ENCODE measurements at regions not wholly inside any gene's neighbourhood (a gene's known extent, or its start where the extent isn't known, plus 50 kb on each side); places are given as distances from the start of the nearest gene placed in this dataset.

DNA sequence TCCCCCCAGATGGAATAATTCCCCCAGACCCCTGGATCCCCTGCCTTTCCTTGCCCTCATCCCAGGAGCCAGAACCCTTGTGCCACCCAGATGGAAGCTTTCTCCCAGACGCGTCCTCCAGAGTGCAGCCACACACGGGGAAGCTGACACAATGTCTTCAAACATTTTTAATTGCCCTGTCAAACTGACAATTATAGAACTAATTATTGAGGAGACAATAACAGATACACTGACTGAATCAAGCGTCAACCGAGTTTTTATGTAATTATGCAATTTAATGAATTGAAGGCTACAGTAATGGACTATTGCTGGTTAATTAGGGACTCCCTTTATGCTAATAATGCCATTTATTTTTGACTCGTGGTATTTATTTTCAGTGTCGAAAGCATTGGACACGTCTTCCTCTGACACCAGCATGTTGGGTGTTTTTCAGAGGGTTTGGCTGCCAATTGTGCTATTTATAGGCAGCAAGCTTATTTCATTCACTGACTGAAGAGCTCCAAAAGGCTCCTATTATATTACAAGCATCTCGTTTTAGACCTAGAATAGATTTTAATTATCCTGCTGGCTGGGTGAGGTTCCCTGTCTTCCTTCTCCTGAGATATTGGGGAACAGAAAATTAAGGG is 298.2 kb upstream of the C16orf82 start:
- peaks cover 4% of the 10 kb centered on the region for H3K27me3 ChIP-seq
- DNase-seq (ENCODE audit: low read depth in 1 of 2, low spot score in 1 of 2) = no peak
- H3K27ac ChIP-seq = no peak overlapping the region
- no peak overlapping the region for H3K4me3 ChIP-seq
- no peaks in the 10 kb centered on the region for H3K36me3 ChIP-seq
- H3K4me1 ChIP-seq (ENCODE audit: low read depth) = no peaks in the 10 kb centered on the region
- no peaks in the 10 kb centered on the region for H3K9me3 ChIP-seq (ENCODE audit: low read depth)
- no peak for TF ChIP-seq CTCF (IDR thresholded peaks at IDR 0.05; ENCODE audit: low read depth, low read length)

DNA sequence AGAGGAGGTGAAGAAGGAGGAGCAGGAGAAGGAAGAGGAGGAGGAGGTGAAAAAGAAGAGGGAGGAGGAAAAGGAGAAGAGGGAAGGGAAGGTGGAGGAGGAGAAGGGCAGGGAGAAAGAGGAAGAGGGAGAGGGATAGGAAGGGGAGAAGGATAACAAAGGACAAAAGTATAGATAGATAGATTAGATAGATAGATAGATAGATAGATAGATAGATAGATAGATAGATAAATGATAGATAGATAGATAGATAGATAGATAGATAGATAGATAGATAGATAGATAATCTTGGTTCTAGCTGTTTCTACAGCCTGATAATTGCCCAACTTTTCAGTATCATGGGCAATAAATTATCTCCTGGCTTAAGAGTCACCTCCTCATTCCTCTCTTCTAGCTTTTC is 296.2 kb upstream of the C16orf82 start:
- Histone ChIP-seq H3K36me3 (no peaks in the 10 kb centered on the region), H3K4me3 (no peak overlapping the region), H3K27ac (no peak overlapping the region), H3K9me3 (ENCODE audit: low read depth) (no peaks in the 10 kb centered on the region), H3K27me3 (peaks cover 4% of the 10 kb centered on the region), H3K4me1 (ENCODE audit: low read depth) (no peaks in the 10 kb centered on the region)
- no peak for TF ChIP-seq CTCF (IDR thresholded peaks at IDR 0.05; ENCODE audit: low read depth, low read length)
- DNase-seq (ENCODE audit: low read depth in 1 of 2, low spot score in 1 of 2) = no peak

DNA sequence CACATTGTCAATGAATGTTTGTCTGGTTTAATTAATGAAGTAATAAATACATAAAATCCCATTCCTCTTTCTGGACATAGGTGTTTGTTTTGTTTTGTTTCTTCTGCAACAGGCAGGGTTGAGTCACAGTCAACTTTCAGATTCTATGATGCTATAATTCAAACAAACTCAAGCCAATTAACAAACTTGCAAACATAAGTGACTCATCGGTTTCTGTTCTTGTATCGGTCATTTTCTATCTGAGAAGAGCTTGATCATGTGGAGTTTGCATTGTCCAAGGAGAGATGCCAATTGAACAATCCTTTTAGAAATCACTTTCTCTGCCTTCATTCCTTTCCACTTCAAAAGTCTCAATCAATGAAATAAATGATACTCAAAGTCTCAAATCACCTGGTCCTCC is 294.2 kb upstream of the C16orf82 start:
- Histone ChIP-seq H3K4me3 (no peak overlapping the region), H3K4me1 (ENCODE audit: low read depth) (no peaks in the 10 kb centered on the region)
- no peak for DNase-seq (ENCODE audit: low read depth in 1 of 2, low spot score in 1 of 2)

DNA sequence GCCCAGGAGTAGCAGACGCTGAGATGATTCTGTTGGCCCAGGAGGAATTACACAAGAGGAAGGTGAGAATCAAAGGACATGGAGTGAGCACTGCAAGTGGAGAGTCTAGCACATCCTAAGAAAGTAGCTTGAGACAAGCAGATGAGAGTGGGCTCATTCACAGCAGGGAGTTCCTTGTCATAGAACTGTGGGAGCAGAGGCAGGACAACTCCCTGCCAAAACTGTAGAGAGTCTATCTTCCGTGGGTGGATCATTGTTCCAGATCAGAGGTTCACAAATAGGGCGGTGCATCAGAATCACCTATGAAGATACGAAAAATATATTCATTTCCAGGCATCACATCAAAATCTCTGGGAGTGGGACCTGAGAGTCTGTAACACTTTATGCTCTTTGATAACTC is 288.9 kb upstream of the C16orf82 start:
- H3K27ac ChIP-seq = no peak overlapping the region
- no peaks in the 10 kb centered on the region for H3K36me3 ChIP-seq
- peaks cover under 1% of the 10 kb centered on the region for H3K27me3 ChIP-seq
- H3K4me1 ChIP-seq (ENCODE audit: low read depth) = no peaks in the 10 kb centered on the region
- DNase-seq (ENCODE audit: low read depth in 1 of 2, low spot score in 1 of 2) = no peak
- no peaks in the 10 kb centered on the region for H3K9me3 ChIP-seq (ENCODE audit: low read depth)
- TF ChIP-seq CTCF (IDR thresholded peaks at IDR 0.05; ENCODE audit: low read depth, low read length) = no peak
- H3K4me3 ChIP-seq = no peak overlapping the region

More for the DNA sequence above, 294.2 kb upstream of the C16orf82 start:
- H3K36me3 ChIP-seq = no peaks in the 10 kb centered on the region
- TF ChIP-seq CTCF (IDR thresholded peaks at IDR 0.05; ENCODE audit: low read depth, low read length) = no peak
- H3K27ac ChIP-seq = no peak overlapping the region
- H3K27me3 ChIP-seq = peaks cover 4% of the 10 kb centered on the region
- H3K9me3 ChIP-seq (ENCODE audit: low read depth) = no peaks in the 10 kb centered on the region

- Histone ChIP-seq H3K4me1 (ENCODE audit: low read depth) (no peaks in the 10 kb centered on the region), H3K36me3 (no peaks in the 10 kb centered on the region), H3K27ac (no peak overlapping the region), H3K9me3 (ENCODE audit: low read depth) (no peaks in the 10 kb centered on the region), H3K27me3 (no peaks in the 10 kb centered on the region), H3K4me3 (no peak overlapping the region)
- DNase-seq (ENCODE audit: low read depth in 1 of 2, low spot score in 1 of 2) = no peak
- TF ChIP-seq CTCF (IDR thresholded peaks at IDR 0.05; ENCODE audit: low read depth, low read length) = no peak
These were observed 278.8 kb upstream of the C16orf82 start for GRCh38 chr16:26787924-26788323.
